Ishikawa (cell line): ENCODE measurements at regions not wholly inside any gene's neighbourhood (a gene's known extent, or its start where the extent isn't known, plus 50 kb on each side); places are given as distances from the start of the nearest gene placed in this dataset.

Source experiments
- EGR1 ChIP-seq: IDR thresholded peaks from 2 replicates; pipeline ENCODE4 v1.6.1; 2012
- MAX ChIP-seq: IDR thresholded peaks from 2 replicates; pipeline ENCODE4 v1.6.1; 2012
- TAF1 ChIP-seq: IDR thresholded peaks from 2 replicates; pipeline ENCODE4 v1.6.1; 2012; ENCODE audit warnings: low read depth, mild to moderate bottlenecking
- TCF12 ChIP-seq: IDR thresholded peaks from 2 replicates; pipeline ENCODE4 v1.6.1; 2012; ENCODE audit warnings: low read depth
- TEAD4 ChIP-seq: IDR thresholded peaks from 2 replicates; pipeline ENCODE4 v1.6.1; 2012

DNA sequence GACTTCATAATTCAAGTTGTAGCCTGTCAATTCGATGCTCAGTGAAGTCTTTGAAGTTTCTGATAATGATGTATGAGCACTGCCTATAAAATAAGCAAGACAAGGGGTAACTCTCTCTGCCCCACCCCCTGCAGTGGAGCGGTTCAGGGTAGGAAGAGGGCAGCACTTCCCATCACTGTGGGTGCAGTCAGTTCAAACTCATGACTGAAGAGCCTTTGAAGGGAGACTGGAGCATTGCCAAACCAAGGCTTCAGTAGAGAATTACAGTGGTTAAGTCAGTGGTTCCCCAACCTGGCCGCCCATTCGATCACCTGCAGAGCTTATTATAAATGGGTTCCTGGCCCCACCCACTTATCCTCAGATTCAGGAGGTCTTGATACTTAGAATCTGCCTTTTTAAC lies 190.6 kb downstream of the SHQ1 start:
- TF ChIP-seq MAX (no peak), TEAD4 (peak; percentile 53; the same call in 1 of the 2 replicates), TCF12 (peak; percentile 89), EGR1 (no peak), TAF1 (no peak)
